ENCODE measurements at regions not wholly inside any gene's neighbourhood (a gene's known extent, or its start where the extent isn't known, plus 50 kb on each side); places are given as distances from the start of the nearest gene placed in this dataset.
"Not testable (repeated sequence)": the region's sequence is repeated elsewhere in the genome, so short reads cannot be mapped to it uniquely, and the experiment has no call there.

- Mint-ChIP-seq H3K36me3 (ENCODE audit: low read depth) (no peaks in the 10 kb centered on the region), H3K4me1 (no peaks in the 10 kb centered on the region), H3K27ac (no peak overlapping the region), H3K9me3 (ENCODE audit: low read depth) (peaks cover 3% of the 10 kb centered on the region), H3K4me3 (no peak overlapping the region), H3K27me3 (no peaks in the 10 kb centered on the region)
- DNase-seq, result no peak
- intact Hi-C loops (cut with DNase I, micrococcal nuclease), result no loop called here
- ChIA-PET POLR2A (no interaction called here), CTCF (no interaction called here)
- ATAC-seq, result no peak
Measured at GRCh38 chr3:35201211-35201610, 438.1 kb upstream of the ARPP21 start.

GRCh38 chr3:35215525-35216500, 423.5 kb upstream of the ARPP21 start:
- Mint-ChIP-seq H3K4me3 (no peak overlapping the region), H3K4me1 (no peaks in the 10 kb centered on the region), H3K27me3 (no peaks in the 10 kb centered on the region), H3K36me3 (ENCODE audit: low read depth) (no peaks in the 10 kb centered on the region), H3K9me3 (ENCODE audit: low read depth) (peaks cover 4% of the 10 kb centered on the region), H3K27ac (no peak overlapping the region)
- intact Hi-C loops (cut with DNase I, micrococcal nuclease), result no loop called here
- ATAC-seq (no peak), DNase-seq (no peak)
- ChIA-PET POLR2A (no interaction called here), CTCF (no interaction called here)

- POLR2A ChIA-PET, result no interaction called here
- CTCF ChIA-PET, result no interaction called here
- Mint-ChIP-seq H3K27me3 (no peaks in the 10 kb centered on the region), H3K27ac (no peak overlapping the region), H3K4me3 (no peak overlapping the region), H3K36me3 (ENCODE audit: low read depth) (no peaks in the 10 kb centered on the region), H3K4me1 (no peaks in the 10 kb centered on the region), H3K9me3 (ENCODE audit: low read depth) (peaks cover 4% of the 10 kb centered on the region)
- intact Hi-C loops (cut with DNase I, micrococcal nuclease), result no loop called here
- DNase-seq (no peak), ATAC-seq (no peak)
Measured at GRCh38 chr3:35216501-35217266, 422.6 kb upstream of the ARPP21 start.

GRCh38 chr3:35223632-35224394, 415.5 kb upstream of the ARPP21 start:
- ChIA-PET CTCF (no interaction called here), POLR2A (no interaction called here)
- DNase-seq (no peak), ATAC-seq (no peak)
- Mint-ChIP-seq H3K9me3 (ENCODE audit: low read depth) (peaks cover 1% of the 10 kb centered on the region), H3K36me3 (ENCODE audit: low read depth) (no peaks in the 10 kb centered on the region), H3K27me3 (no peaks in the 10 kb centered on the region), H3K4me3 (no peak overlapping the region), H3K27ac (no peak overlapping the region), H3K4me1 (no peaks in the 10 kb centered on the region)
- intact Hi-C loops (cut with DNase I, micrococcal nuclease), result no loop called here

GRCh38 chr3:35224565-35225295, 414.6 kb upstream of the ARPP21 start:
- H3K27ac Mint-ChIP-seq, result no peak overlapping the region
- DNase-seq (no peak), ATAC-seq (no peak)
- no peaks in the 10 kb centered on the region for H3K36me3 Mint-ChIP-seq (ENCODE audit: low read depth)
- POLR2A ChIA-PET, result no interaction called here
- CTCF ChIA-PET, result no interaction called here
- H3K9me3 Mint-ChIP-seq (ENCODE audit: low read depth), result peaks cover 1% of the 10 kb centered on the region
- H3K4me1 Mint-ChIP-seq, result no peaks in the 10 kb centered on the region
- intact Hi-C loops (cut with DNase I, micrococcal nuclease), result no loop called here
- no peak overlapping the region for H3K4me3 Mint-ChIP-seq
- H3K27me3 Mint-ChIP-seq, result no peaks in the 10 kb centered on the region

GRCh38 chr3:35241236-35241635, 398.1 kb upstream of the ARPP21 start:
- ChIA-PET POLR2A (no interaction called here), CTCF (no interaction called here)
- H3K9me3 Mint-ChIP-seq (ENCODE audit: low read depth), result no peaks in the 10 kb centered on the region
- no peak for DNase-seq
- no peaks in the 10 kb centered on the region for H3K4me1 Mint-ChIP-seq
- H3K4me3 Mint-ChIP-seq, result no peak overlapping the region
- no peaks in the 10 kb centered on the region for H3K36me3 Mint-ChIP-seq (ENCODE audit: low read depth)
- no peaks in the 10 kb centered on the region for H3K27me3 Mint-ChIP-seq
- H3K27ac Mint-ChIP-seq, result no peak overlapping the region
- intact Hi-C loops (cut with DNase I, micrococcal nuclease), result no loop called here
- no peak for ATAC-seq

GRCh38 chr3:35254917-35255316, 384.4 kb upstream of the ARPP21 start:
- ATAC-seq, result no peak
- Mint-ChIP-seq H3K4me3 (no peak overlapping the region), H3K36me3 (ENCODE audit: low read depth) (no peaks in the 10 kb centered on the region), H3K27ac (no peak overlapping the region), H3K27me3 (peaks cover 2% of the 10 kb centered on the region), H3K4me1 (no peaks in the 10 kb centered on the region), H3K9me3 (ENCODE audit: low read depth) (no peaks in the 10 kb centered on the region)
- ChIA-PET CTCF (no interaction called here), POLR2A (no interaction called here)
- no peak for DNase-seq
- intact Hi-C loops (cut with DNase I, micrococcal nuclease), result no loop called here

GRCh38 chr3:35257641-35258040, 381.7 kb upstream of the ARPP21 start:
- intact Hi-C loops (cut with DNase I, micrococcal nuclease), result no loop called here
- CTCF ChIA-PET, result no interaction called here

GRCh38 chr3:35262406-35262805, 376.9 kb upstream of the ARPP21 start:
- no peaks in the 10 kb centered on the region for H3K27me3 Mint-ChIP-seq
- POLR2A ChIA-PET, result no interaction called here
- H3K4me3 Mint-ChIP-seq, result no peak overlapping the region
- H3K9me3 Mint-ChIP-seq (ENCODE audit: low read depth), result peaks cover 3% of the 10 kb centered on the region
- intact Hi-C loops (cut with DNase I, micrococcal nuclease), result no loop called here
- ATAC-seq (no peak), DNase-seq (no peak)
- no peaks in the 10 kb centered on the region for H3K4me1 Mint-ChIP-seq
- H3K27ac Mint-ChIP-seq, result no peak overlapping the region
- no peaks in the 10 kb centered on the region for H3K36me3 Mint-ChIP-seq (ENCODE audit: low read depth)
- CTCF ChIA-PET, result no interaction called here

More at GRCh38 chr3:35257641-35258040, 381.7 kb upstream of the ARPP21 start:
- Mint-ChIP-seq H3K4me1 (no peaks in the 10 kb centered on the region), H3K27me3 (no peaks in the 10 kb centered on the region), H3K4me3 (no peak overlapping the region), H3K36me3 (ENCODE audit: low read depth) (no peaks in the 10 kb centered on the region), H3K27ac (no peak overlapping the region), H3K9me3 (ENCODE audit: low read depth) (peaks cover 3% of the 10 kb centered on the region)
- POLR2A ChIA-PET, result no interaction called here
- ATAC-seq (no peak), DNase-seq (no peak)

GRCh38 chr3:35263477-35263876, 375.8 kb upstream of the ARPP21 start:
- Mint-ChIP-seq H3K9me3 (ENCODE audit: low read depth) (peaks cover 3% of the 10 kb centered on the region), H3K4me3 (no peak overlapping the region), H3K27ac (no peak overlapping the region), H3K27me3 (no peaks in the 10 kb centered on the region), H3K36me3 (ENCODE audit: low read depth) (no peaks in the 10 kb centered on the region), H3K4me1 (no peaks in the 10 kb centered on the region)
- DNase-seq (no peak), ATAC-seq (no peak)
- ChIA-PET CTCF (no interaction called here), POLR2A (no interaction called here)
- intact Hi-C loops (cut with DNase I, micrococcal nuclease), result no loop called here

GRCh38 chr3:35266065-35266464, 373.3 kb upstream of the ARPP21 start:
- CTCF ChIA-PET; H3K4me1 Mint-ChIP-seq; H3K4me3 Mint-ChIP-seq; H3K27ac Mint-ChIP-seq; intact Hi-C loops (cut with DNase I, micrococcal nuclease); DNase-seq; POLR2A ChIA-PET; H3K9me3 Mint-ChIP-seq (ENCODE audit: low read depth); H3K36me3 Mint-ChIP-seq (ENCODE audit: low read depth); ATAC-seq; H3K27me3 Mint-ChIP-seq: not testable (repeated sequence)
